HepG2 (cell line): ENCODE measurements at regions not wholly inside any gene's neighbourhood (a gene's known extent, or its start where the extent isn't known, plus 50 kb on each side); places are given as distances from the start of the nearest gene placed in this dataset.

Experiments
- ASH2L ChIP-seq: fragments of 300-600, 200-600 bp; sonication (generic); IDR thresholded peaks from 2 replicates; pipeline ENCODE4 v1.7.0; 2017; ENCODE audit warnings: low read depth, mild to moderate bottlenecking, moderate library complexity, mixed read lengths, low read length; ENCODE audit not compliant: insufficient read length
- BHLHE40 ChIP-seq: IDR thresholded peaks from 2 replicates; pipeline ENCODE4 v1.6.1; 2011; ENCODE audit warnings: low read length, improper control_type of control experiment
- CTCF ChIP-seq: sonication (generic); formaldehyde crosslinking; IDR thresholded peaks from 2 replicates; pipeline ENCODE4 v1.5.0; 2020; ENCODE audit warnings: mild to moderate bottlenecking, missing genetic modification reagents, moderate library complexity
- HOXA3 ChIP-seq: sonication (generic); formaldehyde crosslinking; IDR thresholded peaks from 2 replicates; pipeline ENCODE4 v1.5.0; 2020; ENCODE audit warnings: missing genetic modification reagents
- HOXA7 ChIP-seq: sonication (generic); formaldehyde crosslinking; IDR thresholded peaks from 2 replicates; pipeline ENCODE4 v1.8.1; 2022; ENCODE audit warnings: mild to moderate bottlenecking, missing genetic modification reagents, moderate library complexity
- JUN ChIP-seq: sonication (generic); formaldehyde crosslinking; IDR thresholded peaks from 2 replicates; pipeline ENCODE4 v1.4.0; 2020; ENCODE audit warnings: mild to moderate bottlenecking, missing genetic modification reagents
- MXD4 ChIP-seq: IDR thresholded peaks from 2 replicates; pipeline ENCODE4 v1.6.1; 2016; ENCODE audit warnings: mild to moderate bottlenecking, missing biosample characterization, missing genetic modification reagents
- REST ChIP-seq, 2 experiments: IDR thresholded peaks; 2 replicates each; pipeline ENCODE4 v1.6.1; 2011 to 2012; ENCODE audit warnings: low read length in 2 of 2, borderline replicate concordance in 1 of 2, low read depth in 1 of 2, mild to moderate bottlenecking in 1 of 2, moderate library complexity in 1 of 2
- SALL2 ChIP-seq: sonication (generic); formaldehyde crosslinking; IDR thresholded peaks from 2 replicates; pipeline ENCODE4 v1.8.1; 2023; ENCODE audit warnings: mild to moderate bottlenecking, missing genetic modification reagents, inconsistent platforms
- YY1 ChIP-seq: IDR thresholded peaks from 2 replicates; pipeline ENCODE4 v1.6.1; 2011; ENCODE audit warnings: low read length, low read depth, moderate library complexity, mild to moderate bottlenecking; ENCODE audit not compliant: insufficient read depth, insufficient replicate concordance

- no peak for TF ChIP-seq SALL2
- no peak for TF ChIP-seq ASH2L
- TF ChIP-seq YY1 = no peak
- TF ChIP-seq CTCF (CRISPR knock-in tag) = peak; percentile 70
- TF ChIP-seq BHLHE40 = no peak
- no peak for TF ChIP-seq MXD4 (CRISPR knock-in tag)
- no peak for TF ChIP-seq HOXA3 (CRISPR knock-in tag)
- no peak for TF ChIP-seq REST (IDR thresholded peaks at IDR 0.05; ENCODE audit: borderline replicate concordance in 1 of 2, low read depth in 1 of 2, low read length in 2 of 2)
- no peak for TF ChIP-seq JUN (CRISPR knock-in tag)
- no peak for TF ChIP-seq HOXA7
Observed at GRCh38 chr10:84715911-84716310, 387.5 kb downstream of the CCSER2 start.
